Spinal cord (tissue), 9 donors: ENCODE measurements at regions not wholly inside any gene's neighbourhood (a gene's known extent, or its start where the extent isn't known, plus 50 kb on each side); places are given as distances from the start of the nearest gene placed in this dataset.
A peak's percentile ranks its signal among the peaks of the same experiment; 100 is the strongest.
"Not testable (repeated sequence)": the region's sequence is repeated elsewhere in the genome, so short reads cannot be mapped to it uniquely, and the experiment has no call there.

Experiments used
- DNase-seq, 6 donors: peaks; one replicate each; pipeline versions ENCODE4 v3.0.0 to v3.0.0-alpha.2; 2013 to 2015; ENCODE audit warnings: low spot score in 6 of 6, low read depth in 4 of 6
- H3K27ac ChIP-seq: one replicate; pipeline ENCODE4 v1.5.1; 2013; ENCODE audit warnings: low read depth, low read length, control low read depth
- H3K27me3 ChIP-seq: one replicate; pipeline ENCODE4 v1.6.1; 2013; ENCODE audit warnings: low read length; ENCODE audit not compliant: control insufficient read depth, insufficient read depth
- H3K36me3 ChIP-seq: one replicate; pipeline ENCODE4 v1.6.1; 2013; ENCODE audit warnings: low read length; ENCODE audit not compliant: control insufficient read depth, insufficient read depth
- H3K4me1 ChIP-seq: one replicate; pipeline ENCODE4 v1.6.1; 2013; ENCODE audit warnings: low read length; ENCODE audit not compliant: control insufficient read depth, insufficient read depth
- H3K4me3 ChIP-seq: one replicate; pipeline ENCODE4 v1.5.1; 2013; ENCODE audit warnings: low read depth, low read length, control low read depth
- H3K9me3 ChIP-seq: one replicate; pipeline ENCODE4 v1.6.1; 2013; ENCODE audit warnings: low read length; ENCODE audit not compliant: control insufficient read depth, insufficient read depth
- WGBS: methylation state at CpG from one replicate; pipeline ENCODE4 v1.1.5; 2013; ENCODE audit warnings: missing lambda C conversion rate; ENCODE audit not compliant: insufficient coverage; 5-methylcytosine and 5-hydroxymethylcytosine counted together
- donor health status: healthy.

DNA sequence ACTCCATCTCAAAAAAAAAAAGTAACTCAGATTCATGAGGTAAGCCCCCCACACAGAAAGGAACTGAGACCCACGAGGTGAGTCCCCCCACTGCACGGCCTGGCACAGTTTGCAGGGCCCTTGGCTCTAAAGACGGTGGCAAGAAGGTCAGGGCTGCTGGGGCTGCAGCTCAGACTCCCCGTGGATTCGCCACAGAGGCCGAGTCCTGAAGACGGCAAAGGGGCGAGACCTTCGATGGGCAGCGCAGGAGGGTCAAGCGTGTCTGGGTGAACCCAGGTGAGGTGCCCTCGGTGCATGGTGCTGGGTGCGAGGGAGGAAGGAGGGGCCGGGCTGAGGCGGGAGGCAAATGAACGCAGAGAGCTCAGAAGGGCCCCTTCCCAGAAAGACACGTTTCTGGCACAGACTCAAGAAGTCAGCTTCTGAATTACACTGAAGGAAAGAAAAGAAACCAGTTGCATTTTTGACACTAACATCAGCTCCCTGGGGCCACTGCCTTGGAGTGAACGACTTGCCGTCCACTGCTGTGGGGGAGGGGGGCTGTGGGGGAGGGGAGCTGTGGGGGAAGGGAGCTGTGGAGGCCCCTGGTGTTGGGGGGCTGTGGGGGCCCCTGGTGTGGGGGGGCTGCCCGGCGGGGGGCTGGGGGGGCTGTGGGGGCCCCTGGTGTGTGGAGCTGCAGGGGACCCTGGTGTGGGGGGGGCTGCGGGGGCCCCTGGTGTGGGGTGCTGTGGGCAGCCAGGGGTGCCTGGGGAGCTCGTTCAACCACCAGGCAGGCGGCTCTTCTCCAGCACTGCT, 69.8 kb upstream of the METRNL start:
- Histone ChIP-seq H3K4me1 (peaks cover 12% of the 10 kb centered on the region), H3K36me3 (peaks cover 41% of the 10 kb centered on the region), H3K27ac (no peak overlapping the region), H3K9me3 (no peaks in the 10 kb centered on the region), H3K4me3 (no peak overlapping the region), H3K27me3 (no peaks in the 10 kb centered on the region)
- 79% methylated on average over 20 of the region's 24 CpGs for WGBS
- peak in 1 of 6 donors; percentile 14 for DNase-seq

DNA sequence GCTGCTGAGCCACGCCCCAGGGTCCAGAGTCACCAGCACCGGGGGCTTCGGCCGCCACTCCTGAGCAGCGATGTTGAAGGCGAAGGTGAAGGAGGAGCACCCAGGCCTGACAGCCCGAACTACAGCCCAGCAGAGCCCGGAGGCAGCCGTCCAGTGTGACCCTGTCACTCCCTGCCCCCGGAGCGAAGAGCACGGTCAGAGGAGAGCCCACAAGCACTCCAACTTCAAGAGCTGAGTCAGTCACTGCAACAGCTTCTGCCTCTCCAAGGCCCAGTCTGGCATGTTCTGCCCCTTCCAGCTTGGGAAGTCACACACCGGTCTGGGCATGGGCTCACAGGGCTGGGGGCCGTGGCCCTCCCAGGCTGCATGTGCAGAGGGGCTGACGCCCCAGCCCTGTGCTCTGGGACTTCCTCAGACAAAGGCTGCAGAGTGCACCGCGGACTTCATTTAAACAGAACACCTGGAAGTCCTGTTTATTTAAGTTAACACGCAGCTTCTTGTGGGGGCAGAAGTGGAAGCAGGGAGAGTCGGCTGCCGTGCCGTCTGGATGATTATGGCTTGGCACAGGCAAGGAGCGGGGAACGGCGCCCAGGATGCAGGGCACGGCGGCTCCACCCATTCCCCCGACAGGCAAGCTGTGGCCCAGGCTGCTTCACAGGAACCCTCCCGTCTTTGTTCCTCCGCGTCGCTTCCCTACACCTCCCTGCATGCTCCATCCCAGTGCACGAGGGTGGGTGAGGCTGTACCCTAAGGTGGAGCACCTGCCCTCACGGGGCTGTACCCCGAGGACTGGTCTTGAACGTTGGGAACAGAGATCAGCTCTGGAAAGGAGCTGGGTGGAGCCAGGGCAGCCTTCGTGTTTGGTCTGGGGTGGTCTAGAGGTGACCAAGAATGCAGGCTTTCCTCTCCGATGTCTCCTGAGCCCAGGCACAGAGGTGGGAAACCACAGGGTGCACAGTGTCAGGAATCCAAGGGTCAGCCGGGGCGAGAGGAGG, 68.9 kb upstream of the METRNL start:
- peak in 1 of 6 donors; percentile 35 for DNase-seq
- peaks cover 35% of the 10 kb centered on the region for H3K36me3 ChIP-seq
- 83% methylated on average over 36 of the region's 39 CpGs for WGBS
- no peaks in the 10 kb centered on the region for H3K9me3 ChIP-seq
- H3K4me3 ChIP-seq, result no peak overlapping the region
- H3K4me1 ChIP-seq, result peaks cover 12% of the 10 kb centered on the region
- H3K27me3 ChIP-seq, result no peaks in the 10 kb centered on the region
- H3K27ac ChIP-seq, result no peak overlapping the region

DNA sequence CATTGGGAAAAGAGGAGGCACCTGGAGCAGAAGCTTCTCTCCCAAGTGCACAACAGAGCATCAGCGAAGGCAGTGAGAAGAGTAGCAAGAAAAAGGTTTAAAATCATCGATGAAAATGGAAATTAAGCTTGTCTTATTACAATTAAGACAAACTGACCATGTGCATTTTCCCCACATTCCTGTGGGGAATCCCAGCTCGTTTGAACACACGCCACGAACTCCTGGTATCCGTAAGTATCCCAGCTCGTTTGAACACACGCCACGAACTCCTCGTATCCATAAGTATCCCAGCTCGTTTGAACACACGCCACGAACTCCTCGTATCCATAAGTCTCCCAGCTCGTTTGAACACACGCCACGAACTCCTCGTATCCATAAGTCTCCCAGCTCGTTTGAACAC, 67.7 kb upstream of the METRNL start:
- H3K4me3 ChIP-seq, H3K27me3 ChIP-seq, H3K9me3 ChIP-seq, H3K27ac ChIP-seq: not testable (repeated sequence)
- H3K4me1 ChIP-seq, result peaks cover 12% of the 10 kb centered on the region
- H3K36me3 ChIP-seq, result peaks cover 29% of the 10 kb centered on the region
- WGBS, result 88% methylated on average over 8 of the region's 19 CpGs
- DNase-seq, result peak in 2 of 6 donors; percentile 21 to 78

DNA sequence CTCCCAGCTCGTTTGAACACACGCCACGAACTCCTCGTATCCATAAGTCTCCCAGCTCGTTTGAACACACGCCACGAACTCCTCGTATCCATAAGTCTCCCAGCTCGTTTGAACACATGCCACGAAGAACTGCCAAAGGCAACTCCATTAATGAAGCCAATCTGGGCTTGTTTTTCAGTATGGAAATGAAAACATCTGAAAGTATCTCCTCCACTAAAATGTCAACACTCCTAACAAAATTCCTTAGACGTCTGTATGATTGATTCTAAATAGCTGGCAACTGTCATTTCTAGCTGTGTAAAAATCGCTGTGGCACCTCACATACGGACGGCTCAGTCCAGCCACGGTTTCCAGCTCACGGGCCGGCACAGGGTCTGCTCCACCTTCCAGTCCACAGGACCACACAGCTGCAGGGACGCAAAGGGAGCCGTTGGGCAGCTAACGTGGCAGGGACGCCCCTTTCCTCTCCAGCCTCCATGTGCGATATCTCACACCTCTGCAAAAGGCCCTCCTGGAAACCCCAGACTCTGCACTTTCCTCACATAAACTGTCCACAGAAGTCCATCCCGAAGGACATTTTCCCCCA, 67.1 kb upstream of the METRNL start:
- Histone ChIP-seq H3K4me3 (no peak overlapping the region), H3K4me1 (peaks cover 12% of the 10 kb centered on the region), H3K27ac (no peak overlapping the region), H3K36me3 (peaks cover 29% of the 10 kb centered on the region), H3K27me3 (no peaks in the 10 kb centered on the region), H3K9me3 (no peaks in the 10 kb centered on the region)
- 85% methylated on average over 12 of the region's 23 CpGs for WGBS
- DNase-seq, result peak in 2 of 6 donors; percentile 70 to 95

DNA sequence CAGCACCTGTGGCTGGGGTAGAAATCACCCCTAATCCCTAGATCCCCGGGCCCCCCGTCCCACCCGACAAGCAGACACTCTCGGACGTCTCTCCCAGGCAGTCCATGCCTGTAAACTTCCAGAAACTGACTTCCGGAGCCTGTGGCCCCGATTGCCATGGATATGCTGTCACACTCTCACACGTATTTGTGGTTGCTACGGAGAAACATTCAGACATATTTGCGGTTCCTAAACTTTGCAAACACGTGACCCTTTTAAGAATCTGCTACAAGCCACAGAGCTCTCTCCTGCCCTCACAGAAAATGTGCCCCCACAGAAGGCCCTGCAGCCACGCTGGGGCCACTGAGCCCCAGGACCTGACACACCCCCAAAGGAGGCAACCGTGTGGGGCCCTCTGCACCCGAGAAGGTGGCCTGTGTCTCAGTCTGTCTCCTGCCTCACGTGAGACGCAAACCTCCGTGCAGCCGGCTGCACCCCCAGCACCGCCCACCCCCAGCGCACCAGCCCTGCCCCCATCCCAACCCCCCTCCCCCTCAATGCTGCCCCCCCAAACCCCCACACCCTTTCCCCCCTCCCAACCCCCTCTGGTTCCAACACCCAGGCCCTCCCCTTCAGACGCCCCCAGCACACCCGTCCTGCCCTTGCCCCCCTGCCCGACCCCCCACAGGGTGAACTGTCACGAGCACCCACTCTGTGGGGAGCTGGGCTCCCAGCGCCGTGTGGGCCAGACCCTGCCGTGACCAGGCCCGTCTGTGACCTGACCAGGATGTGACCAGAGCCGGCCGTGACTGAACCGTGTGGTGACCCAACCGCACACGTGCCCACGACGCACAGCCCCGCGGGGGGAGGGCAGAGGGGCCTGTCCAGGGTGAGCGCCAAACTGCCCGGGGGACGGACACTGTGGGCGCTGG, 66.3 kb upstream of the METRNL start:
- no peaks in the 10 kb centered on the region for H3K9me3 ChIP-seq
- H3K27me3 ChIP-seq, result no peaks in the 10 kb centered on the region
- peaks cover 12% of the 10 kb centered on the region for H3K4me1 ChIP-seq
- DNase-seq, result peak in 1 of 6 donors; percentile 17
- H3K36me3 ChIP-seq, result peaks cover 25% of the 10 kb centered on the region
- no peak overlapping the region for H3K27ac ChIP-seq
- H3K4me3 ChIP-seq, result no peak overlapping the region
- 79% methylated on average over 33 of the region's 41 CpGs for WGBS

DNA sequence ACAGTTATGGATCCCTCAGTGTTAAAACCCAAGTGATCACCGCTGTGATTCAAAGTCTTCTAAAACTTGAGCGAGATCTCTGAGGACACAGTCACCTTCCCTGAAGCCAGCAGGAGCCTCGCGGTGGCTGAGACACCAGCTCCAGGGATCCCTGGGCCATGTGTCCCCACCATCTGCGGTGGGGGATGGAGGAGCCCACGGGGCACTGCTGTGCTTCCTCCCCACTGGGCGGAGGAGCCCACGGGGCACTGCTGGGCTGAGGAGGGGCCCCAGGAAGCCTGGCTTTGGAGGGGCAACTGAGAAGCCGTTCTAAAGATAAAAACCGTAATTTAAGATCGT, 65.7 kb upstream of the METRNL start:
- peaks cover 24% of the 10 kb centered on the region for H3K36me3 ChIP-seq
- DNase-seq, result no peak
- 79% methylated on average over 11 of the region's 11 CpGs for WGBS
- no peak overlapping the region for H3K27ac ChIP-seq
- H3K27me3 ChIP-seq, result no peaks in the 10 kb centered on the region
- H3K4me3 ChIP-seq, result no peak overlapping the region
- peaks cover 12% of the 10 kb centered on the region for H3K4me1 ChIP-seq
- no peaks in the 10 kb centered on the region for H3K9me3 ChIP-seq

DNA sequence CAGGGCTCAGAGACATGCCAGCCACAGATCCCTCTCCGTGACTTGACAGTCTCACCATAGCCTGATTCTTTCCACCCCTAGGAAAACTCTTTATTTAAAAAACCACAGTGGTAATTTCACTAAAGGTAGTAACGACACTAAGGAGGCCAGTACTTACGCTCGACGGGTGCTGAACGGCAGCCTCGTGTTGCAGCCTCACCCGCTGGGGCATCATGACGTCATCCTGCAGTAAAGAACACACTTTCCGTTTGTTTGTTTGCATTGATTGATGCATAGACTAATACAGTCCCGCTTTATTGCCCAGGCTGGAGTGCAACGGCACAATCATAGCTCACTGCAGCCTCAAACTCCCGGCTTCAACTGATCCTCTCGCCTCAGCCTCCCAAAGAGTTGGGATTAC, 65.1 kb upstream of the METRNL start:
- 70% methylated on average over 13 of the region's 14 CpGs for WGBS
- Histone ChIP-seq H3K4me1 (peaks cover 12% of the 10 kb centered on the region), H3K9me3 (no peaks in the 10 kb centered on the region), H3K36me3 (peaks cover 26% of the 10 kb centered on the region), H3K27ac (no peak overlapping the region), H3K4me3 (no peak overlapping the region), H3K27me3 (no peaks in the 10 kb centered on the region)
- no peak for DNase-seq

DNA sequence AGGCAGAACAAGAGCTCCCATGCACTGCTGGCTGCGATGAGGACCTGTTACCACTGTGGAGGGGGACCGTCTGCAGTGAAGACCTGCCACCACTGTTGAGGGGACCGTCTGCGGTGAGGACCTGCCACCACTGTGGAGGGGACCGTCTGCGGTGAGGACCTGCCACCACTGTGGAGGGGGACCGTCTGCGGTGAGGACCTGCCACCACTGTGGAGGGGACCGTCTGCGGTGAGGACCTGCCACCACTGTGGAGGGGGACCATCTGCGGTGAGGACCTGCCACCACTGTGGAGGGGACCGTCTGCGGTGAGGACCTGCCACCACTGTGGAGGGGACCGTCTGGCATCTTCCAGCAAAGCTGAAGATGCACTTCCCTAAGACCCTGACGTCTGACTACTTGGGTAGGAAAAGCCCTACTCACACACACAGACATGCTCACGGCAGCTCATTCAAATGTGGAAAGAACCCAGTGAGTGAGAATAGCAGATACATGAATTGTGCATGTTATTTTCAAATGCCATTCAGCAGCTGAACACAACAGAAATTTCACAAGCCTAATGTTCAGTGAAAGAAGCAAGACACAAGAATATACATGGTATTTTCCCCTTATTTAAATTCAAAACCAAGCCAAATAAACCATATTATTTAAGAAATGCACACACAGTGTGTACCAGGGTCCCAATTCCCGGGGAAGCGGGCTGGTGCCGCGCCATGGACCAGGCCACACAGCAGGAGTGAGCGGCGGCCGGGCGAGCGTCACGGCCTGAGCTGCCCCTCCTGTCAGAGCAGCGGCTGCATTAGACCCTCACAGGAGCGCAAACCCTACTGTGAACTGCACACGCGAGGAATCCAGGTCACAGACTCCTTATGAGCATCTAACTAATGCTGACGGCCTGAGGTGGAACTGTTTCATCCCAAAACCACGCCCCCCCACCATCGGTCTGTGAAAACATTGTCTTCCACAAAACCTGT, 64.2 kb upstream of the METRNL start:
- H3K27me3 ChIP-seq, result no peaks in the 10 kb centered on the region
- no peak overlapping the region for H3K4me3 ChIP-seq
- peaks cover 24% of the 10 kb centered on the region for H3K36me3 ChIP-seq
- no peak overlapping the region for H3K27ac ChIP-seq
- WGBS, result 91% methylated on average over 26 of the region's 33 CpGs
- no peaks in the 10 kb centered on the region for H3K9me3 ChIP-seq
- DNase-seq, result peak in 1 of 6 donors; percentile 76
- H3K4me1 ChIP-seq, result peaks cover 9% of the 10 kb centered on the region
